Osteocyte (in vitro differentiated cells): ENCODE measurements at regions not wholly inside any gene's neighbourhood (a gene's known extent, or its start where the extent isn't known, plus 50 kb on each side); places are given as distances from the start of the nearest gene placed in this dataset.

ENCODE experiments used
- DNase-seq: peaks from one replicate; pipeline ENCODE4 v3.0.0; 2021; ENCODE audit warnings: mixed read lengths; ENCODE audit not compliant: unreplicated experiment; ENCODE audit errors: extremely low spot score
- H3K27ac Mint-ChIP-seq: one replicate; pipeline ENCODE4 v1.8.0; 2021; ENCODE audit warnings: mild to moderate bottlenecking, mixed read lengths; ENCODE audit not compliant: unreplicated experiment
- H3K27me3 Mint-ChIP-seq: one replicate; pipeline ENCODE4 v1.8.0; 2021; ENCODE audit warnings: mixed read lengths; ENCODE audit not compliant: unreplicated experiment
- H3K36me3 Mint-ChIP-seq: one replicate; pipeline ENCODE4 v1.8.0; 2021; ENCODE audit warnings: mixed read lengths; ENCODE audit not compliant: unreplicated experiment
- H3K4me1 Mint-ChIP-seq: one replicate; pipeline ENCODE4 v1.8.0; 2021; ENCODE audit warnings: mixed read lengths; ENCODE audit not compliant: unreplicated experiment
- H3K4me3 Mint-ChIP-seq: one replicate; pipeline ENCODE4 v1.8.0; 2021; ENCODE audit warnings: mild to moderate bottlenecking, moderate library complexity, mixed read lengths; ENCODE audit not compliant: unreplicated experiment
- H3K9me3 Mint-ChIP-seq: one replicate; pipeline ENCODE4 v1.8.0; 2021; ENCODE audit warnings: mixed read lengths; ENCODE audit not compliant: unreplicated experiment
- TF ChIP-seq, protein P1 (sequence below): fragments of 200-600 bp; sonication (generic); IDR thresholded peaks from 2 replicates; pipeline ENCODE4 v1.5.0; 2021; ENCODE audit warnings: antibody characterized with exemption, mild to moderate bottlenecking, moderate library complexity

GRCh38 chr5:124948062-124948753, 201.8 kb upstream of the ZNF608 start:
- Mint-ChIP-seq H3K27ac (no peak overlapping the region), H3K9me3 (no peaks in the 10 kb centered on the region), H3K4me3 (no peak overlapping the region), H3K36me3 (no peaks in the 10 kb centered on the region), H3K27me3 (no peaks in the 10 kb centered on the region), H3K4me1 (peaks cover 31% of the 10 kb centered on the region)
- TF ChIP-seq, protein P1, sequence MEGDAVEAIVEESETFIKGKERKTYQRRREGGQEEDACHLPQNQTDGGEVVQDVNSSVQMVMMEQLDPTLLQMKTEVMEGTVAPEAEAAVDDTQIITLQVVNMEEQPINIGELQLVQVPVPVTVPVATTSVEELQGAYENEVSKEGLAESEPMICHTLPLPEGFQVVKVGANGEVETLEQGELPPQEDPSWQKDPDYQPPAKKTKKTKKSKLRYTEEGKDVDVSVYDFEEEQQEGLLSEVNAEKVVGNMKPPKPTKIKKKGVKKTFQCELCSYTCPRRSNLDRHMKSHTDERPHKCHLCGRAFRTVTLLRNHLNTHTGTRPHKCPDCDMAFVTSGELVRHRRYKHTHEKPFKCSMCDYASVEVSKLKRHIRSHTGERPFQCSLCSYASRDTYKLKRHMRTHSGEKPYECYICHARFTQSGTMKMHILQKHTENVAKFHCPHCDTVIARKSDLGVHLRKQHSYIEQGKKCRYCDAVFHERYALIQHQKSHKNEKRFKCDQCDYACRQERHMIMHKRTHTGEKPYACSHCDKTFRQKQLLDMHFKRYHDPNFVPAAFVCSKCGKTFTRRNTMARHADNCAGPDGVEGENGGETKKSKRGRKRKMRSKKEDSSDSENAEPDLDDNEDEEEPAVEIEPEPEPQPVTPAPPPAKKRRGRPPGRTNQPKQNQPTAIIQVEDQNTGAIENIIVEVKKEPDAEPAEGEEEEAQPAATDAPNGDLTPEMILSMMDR, result no peak
- DNase-seq, result no peak

DNA sequence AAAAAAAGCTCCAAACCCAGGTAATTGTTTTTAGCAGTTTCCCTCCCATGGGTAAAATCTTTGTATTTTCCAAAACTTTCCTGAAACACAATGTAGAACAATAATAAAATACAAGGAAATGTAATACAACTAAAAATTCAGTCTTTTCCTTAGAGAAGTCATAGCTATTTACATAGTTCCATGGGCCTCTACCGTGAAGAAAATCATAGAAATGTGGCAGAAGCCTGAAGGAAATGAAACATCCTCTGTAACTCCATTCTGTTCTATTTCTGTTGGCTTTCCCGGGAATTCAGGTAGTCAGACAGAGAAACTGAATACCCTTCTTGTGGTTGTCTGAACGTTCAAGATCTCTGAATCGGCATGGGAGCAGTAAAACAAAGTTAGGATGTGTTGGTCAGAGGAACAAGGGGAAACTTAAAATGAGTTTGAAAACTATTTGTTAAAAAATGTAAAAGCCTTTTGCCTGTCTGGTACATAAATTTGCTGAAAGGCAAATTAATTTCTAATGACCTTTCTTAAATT, 202.4 kb upstream of the ZNF608 start:
- Mint-ChIP-seq H3K4me3 (no peak overlapping the region), H3K36me3 (no peaks in the 10 kb centered on the region), H3K27ac (peak overlapping the region; percentile 68), H3K27me3 (no peaks in the 10 kb centered on the region), H3K9me3 (no peaks in the 10 kb centered on the region), H3K4me1 (peaks cover 33% of the 10 kb centered on the region)
- TF ChIP-seq, protein P1, result no peak
- no peak for DNase-seq

GRCh38 chr5:124949862-124950261, 203.4 kb upstream of the ZNF608 start:
- H3K4me1 Mint-ChIP-seq, result peaks cover 33% of the 10 kb centered on the region
- H3K36me3 Mint-ChIP-seq, result no peaks in the 10 kb centered on the region
- no peaks in the 10 kb centered on the region for H3K9me3 Mint-ChIP-seq
- H3K4me3 Mint-ChIP-seq, result no peak overlapping the region
- no peak for DNase-seq
- no peaks in the 10 kb centered on the region for H3K27me3 Mint-ChIP-seq
- TF ChIP-seq, protein P1, result no peak
- H3K27ac Mint-ChIP-seq, result no peak overlapping the region

DNA sequence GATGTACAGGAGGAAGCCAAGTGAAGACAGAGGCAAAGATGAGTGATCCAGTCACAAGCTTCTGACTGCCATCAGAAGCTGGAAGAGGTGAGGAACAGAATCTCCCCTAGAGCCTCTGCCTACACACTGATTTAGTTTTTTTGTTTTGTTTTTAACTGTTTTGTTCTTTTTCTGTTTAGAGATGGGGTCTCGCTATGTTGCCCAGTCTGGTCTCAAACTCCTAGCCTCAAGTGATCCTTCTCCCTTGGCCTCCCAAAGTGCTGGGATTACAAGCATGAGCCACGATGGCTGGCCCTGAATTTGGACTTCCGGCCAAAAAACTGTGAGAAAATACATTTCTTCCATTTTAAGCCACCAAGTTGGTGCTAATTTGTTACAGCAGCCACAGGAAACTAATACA, 204.7 kb upstream of the ZNF608 start:
- TF ChIP-seq, protein P1, result no peak
- Mint-ChIP-seq H3K36me3 (no peaks in the 10 kb centered on the region), H3K4me3 (no peak overlapping the region), H3K27ac (no peak overlapping the region), H3K9me3 (no peaks in the 10 kb centered on the region), H3K27me3 (no peaks in the 10 kb centered on the region), H3K4me1 (peaks cover 33% of the 10 kb centered on the region)
- no peak for DNase-seq

GRCh38 chr5:124951661-124952060, 205.2 kb upstream of the ZNF608 start:
- no peak overlapping the region for H3K4me3 Mint-ChIP-seq
- no peak for DNase-seq
- H3K27me3 Mint-ChIP-seq, result no peaks in the 10 kb centered on the region
- no peaks in the 10 kb centered on the region for H3K9me3 Mint-ChIP-seq
- TF ChIP-seq, protein P1, result no peak
- H3K4me1 Mint-ChIP-seq, result peaks cover 33% of the 10 kb centered on the region
- H3K36me3 Mint-ChIP-seq, result no peaks in the 10 kb centered on the region
- H3K27ac Mint-ChIP-seq, result no peak overlapping the region
